Liver (tissue), 3 donors: ENCODE measurements at regions not wholly inside any gene's neighbourhood (a gene's known extent, or its start where the extent isn't known, plus 50 kb on each side); places are given as distances from the start of the nearest gene placed in this dataset.

Experiments used
- JUND ChIP-seq, 2 donors: IDR thresholded peaks; 2 replicates each; pipeline ENCODE4 v1.6.1; 2016; ENCODE audit warnings: antibody characterized with exemption in 2 of 2
- RAD21 ChIP-seq, 2 donors: IDR thresholded peaks; 2 replicates each; pipeline ENCODE4 v1.6.1; 2016; ENCODE audit warnings: antibody characterized with exemption in 2 of 2, mild to moderate bottlenecking in 2 of 2
- RXRA ChIP-seq, 2 donors: IDR thresholded peaks; 2 replicates each; pipeline ENCODE4 v1.6.1; 2017 to 2018; ENCODE audit warnings: antibody characterized with exemption in 2 of 2, mild to moderate bottlenecking in 1 of 2
- SP1 ChIP-seq: IDR thresholded peaks from 2 replicates; pipeline ENCODE4 v1.6.1; 2018; ENCODE audit warnings: antibody characterized with exemption, mild to moderate bottlenecking
- YY1 ChIP-seq: IDR thresholded peaks from 2 replicates; pipeline ENCODE4 v1.6.1; 2016; ENCODE audit warnings: antibody characterized with exemption, mild to moderate bottlenecking
- TF ChIP-seq, protein P1 (sequence below): fragments of 150-350 bp; IDR thresholded peaks from 2 replicates; pipeline ENCODE4 v1.5.1; 2017; ENCODE audit warnings: improper control_type of control experiment, low read depth, low read length; ENCODE audit not compliant: missing input control
- TF ChIP-seq, protein P2 (sequence below): IDR thresholded peaks from 2 replicates; pipeline ENCODE4 v1.6.1; 2016; ENCODE audit warnings: antibody characterized with exemption
- TF ChIP-seq, protein P3 (sequence below): IDR thresholded peaks from 2 replicates; pipeline ENCODE4 v1.6.1; 2016; ENCODE audit warnings: antibody characterized with exemption
- TF ChIP-seq, protein P4 (sequence below): IDR thresholded peaks from 2 replicates; pipeline ENCODE4 v1.6.1; 2016; ENCODE audit warnings: antibody characterized with exemption, mild to moderate bottlenecking
- donor health status: healthy.
- donor health status: healthy.

DNA sequence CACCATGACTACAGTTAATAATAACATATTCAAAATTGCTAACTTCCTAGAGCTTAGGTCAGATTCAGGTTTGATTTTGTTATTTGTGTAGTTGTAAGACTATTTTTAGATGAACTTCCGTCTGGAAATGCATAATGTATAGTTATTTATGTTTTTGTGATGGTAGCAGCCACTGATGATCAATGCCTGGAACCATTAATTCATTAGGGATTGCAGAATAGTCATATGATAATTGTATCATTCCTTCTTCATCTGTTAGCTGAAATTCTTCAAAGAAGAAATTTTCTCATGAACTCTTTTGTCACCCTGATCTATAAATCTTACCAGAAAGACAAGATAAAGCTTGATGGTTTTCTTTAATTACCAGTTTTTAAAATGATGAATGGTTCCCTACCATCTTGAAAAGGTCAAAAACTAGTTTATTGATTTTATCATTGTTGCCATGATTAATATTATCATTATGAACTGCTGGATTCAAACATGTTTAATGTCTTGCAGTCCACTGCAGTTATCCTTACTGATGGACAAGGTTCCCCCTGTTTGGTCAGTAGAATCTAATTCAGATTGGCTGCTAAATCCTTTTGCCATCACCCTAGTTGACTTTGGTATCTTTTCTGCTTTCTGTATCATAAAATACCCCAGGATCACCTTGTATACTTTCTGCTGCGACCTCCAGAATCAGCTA lies 433.3 kb downstream of the GPAM start:
- TF ChIP-seq, protein P1, sequence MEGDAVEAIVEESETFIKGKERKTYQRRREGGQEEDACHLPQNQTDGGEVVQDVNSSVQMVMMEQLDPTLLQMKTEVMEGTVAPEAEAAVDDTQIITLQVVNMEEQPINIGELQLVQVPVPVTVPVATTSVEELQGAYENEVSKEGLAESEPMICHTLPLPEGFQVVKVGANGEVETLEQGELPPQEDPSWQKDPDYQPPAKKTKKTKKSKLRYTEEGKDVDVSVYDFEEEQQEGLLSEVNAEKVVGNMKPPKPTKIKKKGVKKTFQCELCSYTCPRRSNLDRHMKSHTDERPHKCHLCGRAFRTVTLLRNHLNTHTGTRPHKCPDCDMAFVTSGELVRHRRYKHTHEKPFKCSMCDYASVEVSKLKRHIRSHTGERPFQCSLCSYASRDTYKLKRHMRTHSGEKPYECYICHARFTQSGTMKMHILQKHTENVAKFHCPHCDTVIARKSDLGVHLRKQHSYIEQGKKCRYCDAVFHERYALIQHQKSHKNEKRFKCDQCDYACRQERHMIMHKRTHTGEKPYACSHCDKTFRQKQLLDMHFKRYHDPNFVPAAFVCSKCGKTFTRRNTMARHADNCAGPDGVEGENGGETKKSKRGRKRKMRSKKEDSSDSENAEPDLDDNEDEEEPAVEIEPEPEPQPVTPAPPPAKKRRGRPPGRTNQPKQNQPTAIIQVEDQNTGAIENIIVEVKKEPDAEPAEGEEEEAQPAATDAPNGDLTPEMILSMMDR, result no peak
- TF ChIP-seq, protein P2, sequence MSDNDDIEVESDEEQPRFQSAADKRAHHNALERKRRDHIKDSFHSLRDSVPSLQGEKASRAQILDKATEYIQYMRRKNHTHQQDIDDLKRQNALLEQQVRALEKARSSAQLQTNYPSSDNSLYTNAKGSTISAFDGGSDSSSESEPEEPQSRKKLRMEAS, result no peak
- TF ChIP-seq JUND (IDR thresholded peaks at IDR 0.05), result no peak
- TF ChIP-seq SP1, result no peak
- TF ChIP-seq, protein P3, sequence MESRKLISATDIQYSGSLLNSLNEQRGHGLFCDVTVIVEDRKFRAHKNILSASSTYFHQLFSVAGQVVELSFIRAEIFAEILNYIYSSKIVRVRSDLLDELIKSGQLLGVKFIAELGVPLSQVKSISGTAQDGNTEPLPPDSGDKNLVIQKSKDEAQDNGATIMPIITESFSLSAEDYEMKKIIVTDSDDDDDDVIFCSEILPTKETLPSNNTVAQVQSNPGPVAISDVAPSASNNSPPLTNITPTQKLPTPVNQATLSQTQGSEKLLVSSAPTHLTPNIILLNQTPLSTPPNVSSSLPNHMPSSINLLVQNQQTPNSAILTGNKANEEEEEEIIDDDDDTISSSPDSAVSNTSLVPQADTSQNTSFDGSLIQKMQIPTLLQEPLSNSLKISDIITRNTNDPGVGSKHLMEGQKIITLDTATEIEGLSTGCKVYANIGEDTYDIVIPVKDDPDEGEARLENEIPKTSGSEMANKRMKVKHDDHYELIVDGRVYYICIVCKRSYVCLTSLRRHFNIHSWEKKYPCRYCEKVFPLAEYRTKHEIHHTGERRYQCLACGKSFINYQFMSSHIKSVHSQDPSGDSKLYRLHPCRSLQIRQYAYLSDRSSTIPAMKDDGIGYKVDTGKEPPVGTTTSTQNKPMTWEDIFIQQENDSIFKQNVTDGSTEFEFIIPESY, result no peak
- TF ChIP-seq YY1, result no peak
- no peak for TF ChIP-seq RAD21 (IDR thresholded peaks at IDR 0.05)
- TF ChIP-seq RXRA (IDR thresholded peaks at IDR 0.05), result no peak
- TF ChIP-seq, protein P4, sequence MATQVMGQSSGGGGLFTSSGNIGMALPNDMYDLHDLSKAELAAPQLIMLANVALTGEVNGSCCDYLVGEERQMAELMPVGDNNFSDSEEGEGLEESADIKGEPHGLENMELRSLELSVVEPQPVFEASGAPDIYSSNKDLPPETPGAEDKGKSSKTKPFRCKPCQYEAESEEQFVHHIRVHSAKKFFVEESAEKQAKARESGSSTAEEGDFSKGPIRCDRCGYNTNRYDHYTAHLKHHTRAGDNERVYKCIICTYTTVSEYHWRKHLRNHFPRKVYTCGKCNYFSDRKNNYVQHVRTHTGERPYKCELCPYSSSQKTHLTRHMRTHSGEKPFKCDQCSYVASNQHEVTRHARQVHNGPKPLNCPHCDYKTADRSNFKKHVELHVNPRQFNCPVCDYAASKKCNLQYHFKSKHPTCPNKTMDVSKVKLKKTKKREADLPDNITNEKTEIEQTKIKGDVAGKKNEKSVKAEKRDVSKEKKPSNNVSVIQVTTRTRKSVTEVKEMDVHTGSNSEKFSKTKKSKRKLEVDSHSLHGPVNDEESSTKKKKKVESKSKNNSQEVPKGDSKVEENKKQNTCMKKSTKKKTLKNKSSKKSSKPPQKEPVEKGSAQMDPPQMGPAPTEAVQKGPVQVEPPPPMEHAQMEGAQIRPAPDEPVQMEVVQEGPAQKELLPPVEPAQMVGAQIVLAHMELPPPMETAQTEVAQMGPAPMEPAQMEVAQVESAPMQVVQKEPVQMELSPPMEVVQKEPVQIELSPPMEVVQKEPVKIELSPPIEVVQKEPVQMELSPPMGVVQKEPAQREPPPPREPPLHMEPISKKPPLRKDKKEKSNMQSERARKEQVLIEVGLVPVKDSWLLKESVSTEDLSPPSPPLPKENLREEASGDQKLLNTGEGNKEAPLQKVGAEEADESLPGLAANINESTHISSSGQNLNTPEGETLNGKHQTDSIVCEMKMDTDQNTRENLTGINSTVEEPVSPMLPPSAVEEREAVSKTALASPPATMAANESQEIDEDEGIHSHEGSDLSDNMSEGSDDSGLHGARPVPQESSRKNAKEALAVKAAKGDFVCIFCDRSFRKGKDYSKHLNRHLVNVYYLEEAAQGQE, result no peak
